Activated naive CD8-positive, alpha-beta T cell (primary cell): ENCODE measurements at regions not wholly inside any gene's neighbourhood (a gene's known extent, or its start where the extent isn't known, plus 50 kb on each side); places are given as distances from the start of the nearest gene placed in this dataset.

Source experiments
- H3K27ac Mint-ChIP-seq: one replicate; pipeline ENCODE4 v1.8.0; 2021; ENCODE audit warnings: mixed read lengths
- H3K27me3 Mint-ChIP-seq: one replicate; pipeline ENCODE4 v1.8.0; 2021; ENCODE audit warnings: mixed read lengths
- H3K36me3 Mint-ChIP-seq: one replicate; pipeline ENCODE4 v1.8.0; 2021; ENCODE audit warnings: mixed read lengths
- H3K4me1 Mint-ChIP-seq: one replicate; pipeline ENCODE4 v1.8.0; 2021; ENCODE audit warnings: low read depth, mixed read lengths
- H3K4me3 Mint-ChIP-seq: one replicate; pipeline ENCODE4 v1.8.0; 2021; ENCODE audit warnings: mild to moderate bottlenecking, mixed read lengths
- H3K9me3 Mint-ChIP-seq: one replicate; pipeline ENCODE4 v1.8.0; 2021; ENCODE audit warnings: low read depth, mixed read lengths

DNA sequence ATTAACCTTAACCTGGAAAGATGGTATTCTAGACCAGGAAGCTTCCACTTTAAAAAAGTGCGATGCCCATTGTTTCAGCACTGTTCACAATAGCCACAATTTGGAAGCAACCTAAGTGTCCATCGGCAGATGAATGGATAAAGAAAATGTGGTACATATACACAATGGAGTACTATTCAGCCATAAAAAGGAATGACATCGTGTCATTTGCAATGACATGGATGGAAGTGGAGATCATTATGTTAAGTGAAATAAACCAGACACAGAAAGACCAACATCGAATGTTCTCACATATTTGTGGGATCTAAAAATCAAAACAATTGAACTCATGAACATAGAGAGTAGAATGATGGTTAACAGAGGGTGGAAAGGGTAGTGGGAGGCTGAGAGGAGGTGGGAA lies 94.2 kb downstream of the NR2F2 start:
- Mint-ChIP-seq H3K4me1 (no peaks in the 10 kb centered on the region), H3K9me3 (peaks cover 4% of the 10 kb centered on the region), H3K4me3 (no peak overlapping the region), H3K27me3 (peaks cover 25% of the 10 kb centered on the region), H3K27ac (no peak overlapping the region), H3K36me3 (no peaks in the 10 kb centered on the region)

DNA sequence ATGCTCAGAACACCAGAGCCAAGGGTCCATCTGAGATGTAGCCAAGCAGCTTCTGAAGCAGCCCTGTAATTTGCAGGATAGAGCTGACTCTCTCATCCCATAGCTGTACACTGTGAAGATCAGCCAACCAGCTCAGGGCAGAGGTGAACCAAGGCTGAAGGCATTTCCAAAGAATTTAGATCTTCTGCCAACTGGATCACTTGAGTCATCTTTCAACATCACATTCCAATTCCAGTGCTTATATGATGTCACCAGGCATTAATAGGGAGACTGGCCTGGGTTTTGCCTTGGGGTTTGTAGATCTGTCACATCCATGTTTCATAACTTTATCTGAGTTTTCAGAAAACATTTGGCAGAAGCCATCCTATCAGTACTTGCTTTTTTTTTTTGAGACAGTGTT lies 98.2 kb downstream of the NR2F2 start:
- Mint-ChIP-seq H3K4me1 (no peaks in the 10 kb centered on the region), H3K27me3 (peaks cover 10% of the 10 kb centered on the region), H3K4me3 (no peak overlapping the region), H3K9me3 (peaks cover 4% of the 10 kb centered on the region), H3K36me3 (no peaks in the 10 kb centered on the region), H3K27ac (no peak overlapping the region)

DNA sequence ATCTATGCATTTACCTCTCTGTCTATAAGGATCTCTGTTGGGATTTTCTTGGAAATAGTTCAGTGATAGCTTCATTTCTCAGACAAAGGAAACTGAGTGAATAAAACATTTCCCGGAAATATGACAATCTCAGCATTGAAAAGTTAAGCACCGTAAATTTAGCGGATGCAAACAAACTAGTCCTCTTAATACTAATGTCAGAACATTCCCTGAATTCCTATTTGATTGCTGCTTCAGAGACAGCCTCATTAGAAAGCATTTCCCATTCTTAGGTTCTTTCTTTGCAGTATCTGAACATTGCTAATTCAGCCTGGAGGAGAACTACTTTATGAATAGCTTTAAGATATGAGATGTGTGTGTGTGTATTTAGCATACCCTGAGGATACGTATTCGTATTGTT lies 101.3 kb downstream of the NR2F2 start:
- Mint-ChIP-seq H3K4me3 (no peak overlapping the region), H3K36me3 (no peaks in the 10 kb centered on the region), H3K9me3 (no peaks in the 10 kb centered on the region), H3K4me1 (no peaks in the 10 kb centered on the region), H3K27me3 (no peaks in the 10 kb centered on the region), H3K27ac (no peak overlapping the region)

DNA sequence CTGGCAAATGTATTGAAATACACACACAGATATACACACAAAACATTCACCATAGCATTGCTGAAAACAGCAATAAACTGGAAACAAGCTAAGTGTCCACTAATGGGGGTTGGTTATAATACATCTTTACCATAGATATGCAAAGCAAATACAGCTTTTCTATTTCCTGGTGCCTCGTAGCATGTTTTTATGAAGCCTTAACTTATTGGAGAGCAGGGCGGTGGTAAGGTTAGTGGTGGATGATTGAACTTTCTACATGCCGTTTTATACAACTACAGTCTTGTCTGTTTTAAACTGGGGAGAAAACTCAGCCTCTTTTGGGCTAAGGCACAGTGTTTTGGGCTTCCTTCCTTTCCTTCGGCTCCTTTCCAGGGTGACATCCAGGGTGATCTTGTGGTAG lies 104.5 kb downstream of the NR2F2 start:
- no peak overlapping the region for H3K27ac Mint-ChIP-seq
- H3K4me1 Mint-ChIP-seq, result no peaks in the 10 kb centered on the region
- H3K36me3 Mint-ChIP-seq, result no peaks in the 10 kb centered on the region

DNA sequence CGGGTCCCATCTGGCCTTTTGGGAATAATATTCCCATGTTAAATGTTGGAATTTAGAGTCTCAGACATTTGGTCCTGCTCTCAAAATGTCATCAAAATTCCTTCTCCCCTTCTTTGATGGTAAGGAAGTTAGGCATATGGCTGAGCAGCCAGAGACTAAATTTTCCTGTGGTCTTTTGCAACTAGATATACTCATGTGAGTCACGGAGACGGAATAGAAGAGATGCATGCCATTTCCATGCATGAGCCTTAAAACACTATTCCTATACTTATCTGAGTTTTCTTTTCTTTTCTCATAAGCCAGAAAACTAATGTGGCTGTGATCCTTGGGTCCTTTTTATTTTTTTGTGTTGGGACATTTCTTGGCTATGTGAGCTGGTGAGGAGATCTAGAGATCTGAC lies 105.3 kb downstream of the NR2F2 start:
- H3K4me1 Mint-ChIP-seq, result no peaks in the 10 kb centered on the region
- H3K27me3 Mint-ChIP-seq, result peaks cover 3% of the 10 kb centered on the region
- H3K9me3 Mint-ChIP-seq, result no peaks in the 10 kb centered on the region
- H3K4me3 Mint-ChIP-seq, result no peak overlapping the region
- no peaks in the 10 kb centered on the region for H3K36me3 Mint-ChIP-seq
- no peak overlapping the region for H3K27ac Mint-ChIP-seq

More for the DNA sequence above, 104.5 kb downstream of the NR2F2 start:
- Mint-ChIP-seq H3K9me3 (no peaks in the 10 kb centered on the region), H3K27me3 (peaks cover 3% of the 10 kb centered on the region), H3K4me3 (no peak overlapping the region)

DNA sequence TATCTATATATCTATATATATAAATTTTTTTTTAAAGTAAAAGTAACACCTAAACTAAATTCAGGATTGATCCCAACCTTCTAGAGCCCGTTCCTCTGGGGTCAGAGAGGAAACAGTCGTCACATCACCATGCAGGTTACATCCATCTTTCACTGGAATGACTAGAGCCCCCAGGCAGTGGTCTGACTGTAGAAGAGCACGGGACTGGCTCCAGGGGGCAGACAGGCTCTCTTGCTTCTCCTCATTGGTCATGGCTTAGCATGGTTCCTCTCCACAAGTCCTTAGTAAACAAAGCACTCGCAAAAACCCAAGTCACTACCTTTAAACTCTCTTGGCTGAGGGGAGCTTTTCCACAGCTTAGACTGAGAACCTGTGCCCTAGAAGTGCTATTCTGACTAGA lies 110.5 kb downstream of the NR2F2 start:
- H3K4me3 Mint-ChIP-seq, result no peak overlapping the region
- H3K36me3 Mint-ChIP-seq, result no peaks in the 10 kb centered on the region
- H3K4me1 Mint-ChIP-seq, result no peaks in the 10 kb centered on the region
- H3K27me3 Mint-ChIP-seq, result peaks cover 6% of the 10 kb centered on the region
- H3K9me3 Mint-ChIP-seq, result no peaks in the 10 kb centered on the region
- H3K27ac Mint-ChIP-seq, result no peak overlapping the region

- Mint-ChIP-seq H3K9me3 (no peaks in the 10 kb centered on the region), H3K4me3 (no peak overlapping the region), H3K27ac (no peak overlapping the region), H3K36me3 (no peaks in the 10 kb centered on the region), H3K27me3 (peaks cover 11% of the 10 kb centered on the region), H3K4me1 (no peaks in the 10 kb centered on the region)
Observed at GRCh38 chr15:96442076-96442475, 111.6 kb downstream of the NR2F2 start.

GRCh38 chr15:96444865-96445264 lies 114.4 kb downstream of the NR2F2 start:
- Mint-ChIP-seq H3K27me3 (peaks cover 8% of the 10 kb centered on the region), H3K27ac (no peak overlapping the region), H3K4me3 (no peak overlapping the region), H3K9me3 (no peaks in the 10 kb centered on the region), H3K4me1 (no peaks in the 10 kb centered on the region), H3K36me3 (no peaks in the 10 kb centered on the region)

- H3K4me1 Mint-ChIP-seq, result no peaks in the 10 kb centered on the region
- H3K4me3 Mint-ChIP-seq, result no peak overlapping the region
- H3K9me3 Mint-ChIP-seq, result no peaks in the 10 kb centered on the region
- H3K36me3 Mint-ChIP-seq, result no peaks in the 10 kb centered on the region
- no peak overlapping the region for H3K27ac Mint-ChIP-seq
- H3K27me3 Mint-ChIP-seq, result peaks cover 8% of the 10 kb centered on the region
Observed at GRCh38 chr15:96448923-96449322, 118.4 kb downstream of the NR2F2 start.

- H3K9me3 Mint-ChIP-seq, result no peaks in the 10 kb centered on the region
- no peak overlapping the region for H3K27ac Mint-ChIP-seq
- H3K4me3 Mint-ChIP-seq, result no peak overlapping the region
- H3K4me1 Mint-ChIP-seq, result no peaks in the 10 kb centered on the region
- peaks cover 12% of the 10 kb centered on the region for H3K27me3 Mint-ChIP-seq
- H3K36me3 Mint-ChIP-seq, result no peaks in the 10 kb centered on the region
Observed at GRCh38 chr15:96457841-96458240, 127.3 kb downstream of the NR2F2 start.

- H3K9me3 Mint-ChIP-seq, result no peaks in the 10 kb centered on the region
- no peak overlapping the region for H3K4me3 Mint-ChIP-seq
- no peaks in the 10 kb centered on the region for H3K4me1 Mint-ChIP-seq
- peaks cover 10% of the 10 kb centered on the region for H3K27me3 Mint-ChIP-seq
- no peak overlapping the region for H3K27ac Mint-ChIP-seq
- H3K36me3 Mint-ChIP-seq, result no peaks in the 10 kb centered on the region
Observed at GRCh38 chr15:96460106-96460505, 129.6 kb downstream of the NR2F2 start.

DNA sequence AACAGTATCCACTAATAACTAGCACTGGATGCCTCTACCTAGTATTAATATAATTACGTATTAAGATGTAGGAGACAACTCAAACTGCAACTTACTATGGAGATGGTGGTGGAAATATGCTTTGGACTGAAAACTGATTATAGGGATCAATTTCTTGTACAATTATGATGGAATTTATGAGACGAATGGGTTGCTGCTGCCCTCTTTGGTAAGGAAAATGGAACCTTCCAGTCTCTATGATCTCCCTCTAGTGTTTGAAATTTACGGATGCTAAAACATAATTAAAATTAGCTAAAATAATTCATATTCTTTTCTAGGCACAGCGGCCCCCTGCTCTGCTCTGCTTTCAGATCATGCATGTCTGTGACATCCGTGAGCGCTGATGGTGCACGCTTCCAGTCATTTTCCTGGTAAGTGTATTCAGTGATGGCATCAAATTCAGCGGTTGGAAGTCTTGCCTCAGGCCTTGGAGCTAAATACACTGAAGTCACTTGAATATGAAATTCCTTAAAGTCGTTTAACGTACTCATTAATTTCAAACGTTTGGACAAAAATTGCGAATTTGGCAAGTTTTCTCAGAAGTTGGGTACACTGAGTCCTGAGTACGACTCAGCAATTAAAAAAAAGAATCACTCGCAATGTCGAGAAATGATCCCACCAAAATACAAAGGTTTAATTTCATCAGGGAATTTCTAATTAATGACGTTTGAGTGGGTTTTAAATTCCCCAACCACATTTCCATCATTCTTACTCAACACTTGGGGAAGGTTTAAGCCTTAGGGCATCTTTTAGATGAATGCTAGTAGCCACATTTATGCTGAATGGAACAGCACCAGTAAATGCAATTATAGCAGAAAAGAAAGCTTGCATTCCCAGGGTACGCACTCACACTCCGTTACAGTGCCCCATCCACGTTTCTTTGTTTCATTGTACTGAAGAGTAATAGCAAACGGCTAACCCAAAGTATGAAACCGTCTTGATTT lies 132.6 kb downstream of the NR2F2 start:
- no peak overlapping the region for H3K27ac Mint-ChIP-seq
- H3K9me3 Mint-ChIP-seq, result no peaks in the 10 kb centered on the region
- no peak overlapping the region for H3K4me3 Mint-ChIP-seq
- H3K27me3 Mint-ChIP-seq, result peaks cover 10% of the 10 kb centered on the region
- H3K4me1 Mint-ChIP-seq, result no peaks in the 10 kb centered on the region
- no peaks in the 10 kb centered on the region for H3K36me3 Mint-ChIP-seq

GRCh38 chr15:96466389-96466947 lies 136.0 kb downstream of the NR2F2 start:
- Mint-ChIP-seq H3K27me3 (peaks cover 7% of the 10 kb centered on the region), H3K9me3 (no peaks in the 10 kb centered on the region), H3K4me3 (no peak overlapping the region), H3K36me3 (no peaks in the 10 kb centered on the region), H3K27ac (no peak overlapping the region), H3K4me1 (no peaks in the 10 kb centered on the region)

GRCh38 chr15:96468036-96468435 lies 137.5 kb downstream of the NR2F2 start:
- Mint-ChIP-seq H3K4me1 (no peaks in the 10 kb centered on the region), H3K27ac (no peak overlapping the region), H3K9me3 (no peaks in the 10 kb centered on the region), H3K36me3 (no peaks in the 10 kb centered on the region), H3K4me3 (no peak overlapping the region), H3K27me3 (peaks cover 10% of the 10 kb centered on the region)

GRCh38 chr15:96470681-96471310 lies 140.3 kb downstream of the NR2F2 start:
- Mint-ChIP-seq H3K4me3 (no peak overlapping the region), H3K36me3 (no peaks in the 10 kb centered on the region)

More at GRCh38 chr15:96470681-96471310, 140.3 kb downstream of the NR2F2 start:
- Mint-ChIP-seq H3K27me3 (peaks cover 10% of the 10 kb centered on the region), H3K4me1 (no peaks in the 10 kb centered on the region), H3K9me3 (no peaks in the 10 kb centered on the region), H3K27ac (no peak overlapping the region)
